H1 (cell line): ENCODE measurements at regions not wholly inside any gene's neighbourhood (a gene's known extent, or its start where the extent isn't known, plus 50 kb on each side); places are given as distances from the start of the nearest gene placed in this dataset.

ENCODE experiments used
- BACH1 ChIP-seq: IDR thresholded peaks from 2 replicates; pipeline ENCODE4 v1.6.1; 2012; ENCODE audit warnings: low read length, improper control_type of control experiment
- BRCA1 ChIP-seq: IDR thresholded peaks from 2 replicates; pipeline ENCODE4 v1.6.1; 2012; ENCODE audit warnings: low read depth, low read length, improper control_type of control experiment
- CHD2 ChIP-seq: IDR thresholded peaks from 2 replicates; pipeline ENCODE4 v1.6.1; 2012; ENCODE audit warnings: low read length, improper control_type of control experiment
- KDM4A ChIP-seq: IDR thresholded peaks from one replicate; pipeline ENCODE4 v1.7.1; 2012; ENCODE audit warnings: low read depth, mild to moderate bottlenecking, moderate library complexity, low read length, inconsistent platforms; ENCODE audit not compliant: severe bottlenecking
- RNF2 ChIP-seq: fragments of 200-900, 300-1000 bp; sonication (generic); IDR thresholded peaks from 2 replicates; pipeline ENCODE4 v1.7.1; 2016; ENCODE audit warnings: borderline replicate concordance, low read depth, mild to moderate bottlenecking, antibody characterized with exemption, low read length; ENCODE audit not compliant: poor library complexity, severe bottlenecking; ENCODE audit errors: missing control alignments
- TCF12 ChIP-seq: IDR thresholded peaks from 2 replicates; pipeline ENCODE4 v1.6.1; 2011; ENCODE audit warnings: low read depth, mild to moderate bottlenecking, low read length
- TF ChIP-seq, protein P1 (sequence below): IDR thresholded peaks from 2 replicates; pipeline ENCODE4 v1.6.1; 2011; ENCODE audit warnings: low read length, improper control_type of control experiment

DNA sequence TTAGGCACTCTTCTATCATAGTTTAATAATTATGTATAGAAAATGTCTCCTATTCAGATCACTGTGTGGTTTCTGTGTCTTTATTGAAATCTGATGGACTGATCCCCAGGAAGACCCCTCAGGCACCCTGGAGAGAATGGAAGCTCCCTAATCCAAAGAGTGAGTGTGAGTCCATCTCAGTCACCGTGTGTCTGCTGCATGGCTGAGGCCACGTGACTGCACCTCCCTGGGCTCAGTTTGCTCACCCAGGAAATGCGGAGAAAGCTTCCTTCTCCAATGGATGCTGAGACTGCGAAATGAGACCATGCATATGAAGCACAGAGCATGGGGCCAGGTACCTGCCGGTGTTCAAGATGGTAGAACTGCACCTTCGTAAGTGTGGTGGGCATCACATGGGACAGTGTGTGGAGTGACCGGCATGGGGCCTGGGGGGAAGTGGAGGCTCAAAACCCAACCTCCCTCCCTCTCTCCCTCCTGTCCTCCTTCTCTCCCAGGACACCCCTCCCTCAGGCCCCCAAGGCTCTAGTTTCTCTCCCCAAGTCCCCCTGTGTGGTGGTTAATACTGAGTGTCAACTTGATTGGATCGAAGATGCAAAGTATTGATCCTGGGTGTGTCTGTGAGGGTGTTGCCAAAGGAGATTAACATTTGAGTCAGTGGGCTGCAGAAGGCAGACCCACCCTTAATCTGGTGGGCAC is 557.5 kb downstream of the PTPRU start (continued):
- TF ChIP-seq, protein P1, sequence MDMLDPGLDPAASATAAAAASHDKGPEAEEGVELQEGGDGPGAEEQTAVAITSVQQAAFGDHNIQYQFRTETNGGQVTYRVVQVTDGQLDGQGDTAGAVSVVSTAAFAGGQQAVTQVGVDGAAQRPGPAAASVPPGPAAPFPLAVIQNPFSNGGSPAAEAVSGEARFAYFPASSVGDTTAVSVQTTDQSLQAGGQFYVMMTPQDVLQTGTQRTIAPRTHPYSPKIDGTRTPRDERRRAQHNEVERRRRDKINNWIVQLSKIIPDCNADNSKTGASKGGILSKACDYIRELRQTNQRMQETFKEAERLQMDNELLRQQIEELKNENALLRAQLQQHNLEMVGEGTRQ: no peak
- TF ChIP-seq BACH1 (no peak), CHD2 (no peak), TCF12 (no peak), KDM4A (no peak), RNF2 (no peak), BRCA1 (no peak)
- TF ChIP-seq, all 59 proteins: peak for 0
